Tibial nerve (tissue), 4 donors: ENCODE measurements at regions not wholly inside any gene's neighbourhood (a gene's known extent, or its start where the extent isn't known, plus 50 kb on each side); places are given as distances from the start of the nearest gene placed in this dataset.

Experiments
- DNase-seq, 2 donors: peaks; one replicate each; pipeline ENCODE4 v3.0.0-alpha.2; 2019; ENCODE audit warnings: low spot score in 2 of 2
- H3K27ac ChIP-seq, 4 donors: fragments of 200-600 bp; sonication (generic) in 3 of 4; one replicate each; pipeline ENCODE4 v1.5.1; 2017 to 2019; ENCODE audit warnings: mild to moderate bottlenecking in 1 of 4
- H3K27me3 ChIP-seq, 2 donors: fragments of 200-600 bp; sonication (generic) in 1 of 2; one replicate each; pipeline versions ENCODE4 v1.5.1 to v1.6.0; 2017 to 2019
- H3K36me3 ChIP-seq, 3 donors: fragments of 200-600 bp; sonication (generic); one replicate each; pipeline ENCODE4 v1.5.1; 2018 to 2019
- H3K4me1 ChIP-seq, 4 donors: fragments of 200-600 bp; sonication (generic) in 3 of 4; one replicate each; pipeline ENCODE4 v1.5.1; 2017 to 2019
- H3K4me3 ChIP-seq, 4 donors: fragments of 200-600 bp; sonication (generic) in 3 of 4; one replicate each; pipeline ENCODE4 v1.5.1; 2017 to 2019; ENCODE audit warnings: mild to moderate bottlenecking in 1 of 4, moderate library complexity in 1 of 4
- H3K9me3 ChIP-seq, 4 donors: fragments of 200-600 bp; sonication (generic) in 3 of 4; one replicate each; pipeline ENCODE4 v1.5.1; 2017 to 2019
- EP300 ChIP-seq, 2 donors: sonication (generic); formaldehyde crosslinking; IDR thresholded peaks; one replicate each; pipeline ENCODE4 v1.6.1; 2017; ENCODE audit warnings: antibody characterized with exemption in 2 of 2, mild to moderate bottlenecking in 1 of 2
- POLR2A ChIP-seq, 2 donors: fragments of 450-650 bp; IDR thresholded peaks; one replicate each; pipeline ENCODE4 v1.6.1; 2017; ENCODE audit warnings: antibody characterized with exemption in 2 of 2, mild to moderate bottlenecking in 2 of 2, moderate library complexity in 2 of 2
- WGBS, 2 donors: methylation state at CpG; one replicate each; pipeline ENCODE4 v1.1.5; 2018; 5-methylcytosine and 5-hydroxymethylcytosine counted together
- TF ChIP-seq, protein P1 (sequence below), 5 experiments: fragments of 200-600 bp in 3 of 5; fragments of 450-650 bp in 2 of 5; sonication (generic) in 3 of 5; IDR thresholded peaks; one replicate each; pipeline ENCODE4 v1.5.1; 2016 to 2019; ENCODE audit warnings: antibody characterized with exemption in 5 of 5, mild to moderate bottlenecking in 3 of 5, moderate library complexity in 2 of 5

DNA sequence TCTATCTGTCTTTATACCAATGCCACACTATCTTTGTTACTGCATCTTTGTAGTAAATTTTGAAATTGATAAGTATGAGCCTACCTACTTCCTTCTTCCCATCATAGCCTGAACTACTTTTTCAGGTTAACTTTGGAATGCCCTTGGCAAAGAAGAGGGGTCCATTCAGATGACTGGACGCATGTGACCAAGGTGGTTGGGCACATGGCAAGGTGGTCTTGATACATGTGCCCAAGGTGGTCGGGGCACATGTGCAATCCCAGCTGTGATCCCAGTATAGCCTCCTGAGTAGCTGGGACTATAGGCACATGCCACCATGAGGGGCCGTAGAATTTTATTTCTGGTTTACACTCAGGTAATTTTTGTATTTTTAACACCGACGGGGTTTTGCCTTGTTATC lies 330.2 kb downstream of the GABRB3 start:
- Histone ChIP-seq H3K27ac (no peak overlapping the region), H3K4me1 (no peaks in the 10 kb centered on the region), H3K27me3 (no peaks in the 10 kb centered on the region), H3K9me3 (no peaks in the 10 kb centered on the region), H3K36me3 (no peaks in the 10 kb centered on the region), H3K4me3 (no peak overlapping the region)
- TF ChIP-seq POLR2A (IDR thresholded peaks at IDR 0.05) (no peak), EP300 (IDR thresholded peaks at IDR 0.05) (no peak)
- TF ChIP-seq, protein P1, sequence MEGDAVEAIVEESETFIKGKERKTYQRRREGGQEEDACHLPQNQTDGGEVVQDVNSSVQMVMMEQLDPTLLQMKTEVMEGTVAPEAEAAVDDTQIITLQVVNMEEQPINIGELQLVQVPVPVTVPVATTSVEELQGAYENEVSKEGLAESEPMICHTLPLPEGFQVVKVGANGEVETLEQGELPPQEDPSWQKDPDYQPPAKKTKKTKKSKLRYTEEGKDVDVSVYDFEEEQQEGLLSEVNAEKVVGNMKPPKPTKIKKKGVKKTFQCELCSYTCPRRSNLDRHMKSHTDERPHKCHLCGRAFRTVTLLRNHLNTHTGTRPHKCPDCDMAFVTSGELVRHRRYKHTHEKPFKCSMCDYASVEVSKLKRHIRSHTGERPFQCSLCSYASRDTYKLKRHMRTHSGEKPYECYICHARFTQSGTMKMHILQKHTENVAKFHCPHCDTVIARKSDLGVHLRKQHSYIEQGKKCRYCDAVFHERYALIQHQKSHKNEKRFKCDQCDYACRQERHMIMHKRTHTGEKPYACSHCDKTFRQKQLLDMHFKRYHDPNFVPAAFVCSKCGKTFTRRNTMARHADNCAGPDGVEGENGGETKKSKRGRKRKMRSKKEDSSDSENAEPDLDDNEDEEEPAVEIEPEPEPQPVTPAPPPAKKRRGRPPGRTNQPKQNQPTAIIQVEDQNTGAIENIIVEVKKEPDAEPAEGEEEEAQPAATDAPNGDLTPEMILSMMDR (IDR thresholded peaks at IDR 0.05), result no peak
- DNase-seq, result no peak
- WGBS, 2 donors, result 89 to 93% methylated on average over 5 of the region's 5 CpGs

- no peaks in the 10 kb centered on the region for H3K36me3 ChIP-seq
- WGBS, 2 donors, result 67% methylated on average over 3 of the region's 3 CpGs
- no peak for TF ChIP-seq POLR2A (IDR thresholded peaks at IDR 0.05)
- no peak for TF ChIP-seq EP300 (IDR thresholded peaks at IDR 0.05)
- TF ChIP-seq, protein P1 (IDR thresholded peaks at IDR 0.05), result no peak
Measured at GRCh38 chr15:26439681-26440080, 333.2 kb downstream of the GABRB3 start.

DNA sequence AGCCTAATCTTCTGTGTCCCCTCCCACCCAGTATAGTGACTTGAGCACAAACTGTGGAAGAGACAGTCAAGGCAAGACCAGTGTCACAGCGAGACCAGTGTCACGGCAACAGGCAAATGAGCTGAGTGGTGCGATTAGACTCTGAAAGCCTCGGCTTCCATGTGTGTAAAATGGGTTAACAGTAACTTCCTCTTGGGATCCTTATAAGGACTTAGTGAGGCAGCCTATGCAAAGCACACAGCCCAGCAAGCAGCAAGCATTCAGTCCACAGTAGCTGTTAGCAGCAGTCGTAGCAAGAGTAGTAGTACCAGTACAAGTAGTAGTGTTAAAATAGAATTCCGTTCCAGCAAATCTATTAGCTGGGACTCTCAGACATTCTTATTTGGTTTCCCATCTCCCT lies 334.1 kb downstream of the GABRB3 start:
- DNase-seq, result no peak
- Histone ChIP-seq H3K27me3 (no peaks in the 10 kb centered on the region), H3K36me3 (no peaks in the 10 kb centered on the region), H3K27ac (peak overlapping the region in 2 of 4 donors; percentile 60 to 68), H3K4me1 (no peaks in the 10 kb centered on the region), H3K9me3 (no peaks in the 10 kb centered on the region), H3K4me3 (no peak overlapping the region)
- 49 to 57% methylated on average over 6 of the region's 6 CpGs for WGBS, 2 donors
- TF ChIP-seq, protein P1 (IDR thresholded peaks at IDR 0.05), result no peak
- TF ChIP-seq POLR2A (IDR thresholded peaks at IDR 0.05) (no peak), EP300 (IDR thresholded peaks at IDR 0.05) (no peak)

More at GRCh38 chr15:26439681-26440080, 333.2 kb downstream of the GABRB3 start:
- Histone ChIP-seq H3K9me3 (no peaks in the 10 kb centered on the region), H3K4me1 (no peaks in the 10 kb centered on the region), H3K4me3 (no peak overlapping the region), H3K27me3 (no peaks in the 10 kb centered on the region), H3K27ac (no peak overlapping the region)
- no peak for DNase-seq

GRCh38 chr15:26438316-26438715 lies 334.6 kb downstream of the GABRB3 start:
- no peak for DNase-seq
- WGBS, 2 donors, result 30 to 32% methylated on average over 4 of the region's 4 CpGs
- H3K27me3 ChIP-seq, result no peaks in the 10 kb centered on the region
- H3K4me3 ChIP-seq, result no peak overlapping the region
- TF ChIP-seq EP300 (IDR thresholded peaks at IDR 0.05) (no peak), POLR2A (IDR thresholded peaks at IDR 0.05) (no peak)
- TF ChIP-seq, protein P1 (IDR thresholded peaks at IDR 0.05), result no peak
- peak overlapping the region in 2 of 4 donors; percentile 60 to 68 for H3K27ac ChIP-seq
- H3K9me3 ChIP-seq, result no peaks in the 10 kb centered on the region
- no peaks in the 10 kb centered on the region for H3K4me1 ChIP-seq
- H3K36me3 ChIP-seq, result no peaks in the 10 kb centered on the region

DNA sequence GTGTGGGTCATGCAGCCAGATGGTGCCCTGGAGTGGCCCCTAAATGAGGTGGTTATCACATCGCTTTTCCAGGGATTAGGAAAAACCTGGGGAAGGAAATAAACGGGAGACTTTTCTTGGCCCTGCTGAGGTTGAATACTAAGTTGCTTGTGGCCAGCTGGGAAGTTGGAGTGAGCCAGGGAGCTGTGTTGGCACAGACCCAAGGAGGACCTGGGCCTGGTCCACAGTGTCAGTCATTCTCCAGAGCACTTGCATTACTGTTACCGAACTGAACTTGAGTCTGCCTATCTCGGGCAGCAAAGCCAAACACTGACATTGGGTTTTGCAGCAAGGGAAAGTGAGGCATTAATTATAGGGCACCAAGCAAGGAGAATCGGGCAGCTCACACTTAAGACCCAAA lies 339.0 kb downstream of the GABRB3 start:
- Histone ChIP-seq H3K36me3 (no peaks in the 10 kb centered on the region), H3K4me3 (no peak overlapping the region)
- no peak for TF ChIP-seq POLR2A (IDR thresholded peaks at IDR 0.05)
- no peak for TF ChIP-seq EP300 (IDR thresholded peaks at IDR 0.05)

DNA sequence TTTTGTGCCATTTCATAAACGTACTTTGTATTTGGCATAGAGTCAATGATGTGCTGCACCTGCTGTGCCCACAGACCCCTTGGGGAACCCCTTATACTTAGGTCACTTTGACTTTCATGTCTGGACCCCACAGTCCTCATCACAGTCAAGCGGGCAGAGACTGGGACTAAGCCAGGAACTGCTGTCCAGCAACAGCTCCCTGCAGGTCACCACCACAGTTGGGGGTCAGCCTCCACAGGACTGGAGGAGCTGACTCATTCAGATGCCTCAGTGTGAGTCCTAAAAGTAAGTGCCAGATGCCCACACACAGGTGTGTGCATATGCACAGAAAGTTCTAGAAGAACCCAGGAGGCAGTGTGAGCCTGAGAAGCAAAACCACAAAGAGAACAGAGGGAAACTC lies 339.8 kb downstream of the GABRB3 start:
- Histone ChIP-seq H3K4me1 (no peaks in the 10 kb centered on the region), H3K27ac (no peak overlapping the region), H3K27me3 (no peaks in the 10 kb centered on the region), H3K36me3 (no peaks in the 10 kb centered on the region), H3K9me3 (no peaks in the 10 kb centered on the region), H3K4me3 (no peak overlapping the region)
- no peak for DNase-seq
- TF ChIP-seq EP300 (IDR thresholded peaks at IDR 0.05), result no peak
- TF ChIP-seq, protein P1 (IDR thresholded peaks at IDR 0.05), result no peak
- no peak for TF ChIP-seq POLR2A (IDR thresholded peaks at IDR 0.05)
- 66 to 71% methylated on average over 2 of the region's 2 CpGs for WGBS, 2 donors

More for the DNA sequence above, 339.0 kb downstream of the GABRB3 start:
- no peaks in the 10 kb centered on the region for H3K27me3 ChIP-seq
- no peaks in the 10 kb centered on the region for H3K9me3 ChIP-seq
- H3K4me1 ChIP-seq, result no peaks in the 10 kb centered on the region
- WGBS, 2 donors, result 67 to 79% methylated on average over 5 of the region's 5 CpGs
- no peak for DNase-seq
- peak overlapping the region in 1 of 4 donors; percentile 4 for H3K27ac ChIP-seq
